Rectal smooth muscle tissue (tissue), 1 donor: ENCODE measurements at regions not wholly inside any gene's neighbourhood (a gene's known extent, or its start where the extent isn't known, plus 50 kb on each side); places are given as distances from the start of the nearest gene placed in this dataset.
"Not testable (repeated sequence)": the region's sequence is repeated elsewhere in the genome, so short reads cannot be mapped to it uniquely, and the experiment has no call there.

ENCODE experiments used
- H3K27ac ChIP-seq: one replicate; pipeline ENCODE4 v1.7.0; 2013; ENCODE audit warnings: low read depth, low read length, inconsistent platforms
- H3K27me3 ChIP-seq: one replicate; pipeline ENCODE4 v1.7.0; 2013; ENCODE audit warnings: low read length; ENCODE audit not compliant: control insufficient read depth, insufficient read depth
- H3K36me3 ChIP-seq: one replicate; pipeline ENCODE4 v1.7.0; 2013; ENCODE audit warnings: low read length; ENCODE audit not compliant: control insufficient read depth, insufficient read depth
- H3K4me1 ChIP-seq: one replicate; pipeline ENCODE4 v1.7.0; 2013; ENCODE audit warnings: low read length; ENCODE audit not compliant: control insufficient read depth, insufficient read depth
- H3K4me3 ChIP-seq: one replicate; pipeline ENCODE4 v1.7.0; 2013; ENCODE audit warnings: low read length
- H3K9ac ChIP-seq: one replicate; pipeline ENCODE4 v1.7.0; 2013; ENCODE audit warnings: low read length

DNA sequence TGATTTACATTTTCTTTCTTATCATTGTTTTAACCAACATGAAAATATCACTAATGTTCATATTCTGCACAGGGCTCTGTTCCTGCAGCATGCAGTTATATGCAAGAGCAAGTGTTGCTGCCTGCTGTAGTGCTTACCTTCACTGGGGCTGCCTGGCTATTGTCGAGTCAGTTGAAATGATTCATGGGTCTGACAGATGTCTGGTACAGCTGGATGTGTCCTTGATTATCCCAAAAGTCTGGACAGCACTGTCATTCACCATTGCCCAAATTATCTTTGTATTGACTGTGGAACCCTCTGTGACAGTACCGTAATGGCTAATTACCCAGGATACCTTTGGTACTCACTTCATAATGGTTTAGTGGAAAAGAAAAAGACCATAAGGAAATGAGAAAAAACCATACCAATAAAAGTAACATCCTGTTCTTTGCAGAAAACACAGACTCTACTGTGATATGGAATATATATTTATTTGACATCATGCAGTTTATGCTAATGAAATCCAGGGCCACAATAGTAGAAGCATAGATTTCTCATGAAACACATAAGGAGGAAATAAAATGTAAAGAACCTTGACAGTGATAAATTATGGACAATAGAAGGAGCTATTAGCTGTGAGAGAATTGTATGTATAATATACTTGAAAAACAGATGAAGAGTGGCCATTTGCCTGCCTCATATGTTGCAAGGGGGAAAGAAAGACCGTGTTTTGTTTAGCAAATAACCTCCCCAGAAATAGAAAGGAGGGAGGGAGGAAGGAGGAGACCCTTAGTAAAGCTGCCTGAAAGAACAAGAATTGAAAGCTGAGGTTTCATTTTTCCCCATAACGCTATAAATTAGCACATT, 249.8 kb upstream of the ATP5MC3 start:
- Histone ChIP-seq H3K4me3 (no peak overlapping the region), H3K4me1 (no peaks in the 10 kb centered on the region), H3K27me3 (no peaks in the 10 kb centered on the region), H3K9ac (no peak overlapping the region), H3K36me3 (no peaks in the 10 kb centered on the region), H3K27ac (no peak overlapping the region)

DNA sequence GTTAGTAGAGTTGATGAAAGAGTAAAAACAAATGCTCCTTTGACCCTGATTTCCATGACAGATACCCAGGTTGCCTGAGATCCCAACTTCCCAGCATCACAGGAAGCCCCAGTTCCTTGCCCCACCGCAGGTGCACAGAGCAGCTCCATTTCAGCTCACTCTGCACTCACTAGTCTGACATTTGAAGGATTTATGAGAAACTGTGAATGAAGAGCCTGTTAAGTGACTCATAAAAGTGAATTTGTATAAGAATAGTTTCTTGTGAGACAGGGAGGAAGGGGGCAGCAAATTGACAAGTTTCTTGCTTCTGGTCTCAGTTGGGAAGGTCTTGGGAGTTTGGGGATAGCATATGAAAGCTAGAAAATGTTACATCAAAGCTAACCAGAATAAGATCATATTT, 248.7 kb upstream of the ATP5MC3 start:
- Histone ChIP-seq H3K9ac (no peak overlapping the region), H3K27ac (no peak overlapping the region), H3K4me1 (no peaks in the 10 kb centered on the region), H3K27me3 (no peaks in the 10 kb centered on the region), H3K4me3 (no peak overlapping the region), H3K36me3 (no peaks in the 10 kb centered on the region)

DNA sequence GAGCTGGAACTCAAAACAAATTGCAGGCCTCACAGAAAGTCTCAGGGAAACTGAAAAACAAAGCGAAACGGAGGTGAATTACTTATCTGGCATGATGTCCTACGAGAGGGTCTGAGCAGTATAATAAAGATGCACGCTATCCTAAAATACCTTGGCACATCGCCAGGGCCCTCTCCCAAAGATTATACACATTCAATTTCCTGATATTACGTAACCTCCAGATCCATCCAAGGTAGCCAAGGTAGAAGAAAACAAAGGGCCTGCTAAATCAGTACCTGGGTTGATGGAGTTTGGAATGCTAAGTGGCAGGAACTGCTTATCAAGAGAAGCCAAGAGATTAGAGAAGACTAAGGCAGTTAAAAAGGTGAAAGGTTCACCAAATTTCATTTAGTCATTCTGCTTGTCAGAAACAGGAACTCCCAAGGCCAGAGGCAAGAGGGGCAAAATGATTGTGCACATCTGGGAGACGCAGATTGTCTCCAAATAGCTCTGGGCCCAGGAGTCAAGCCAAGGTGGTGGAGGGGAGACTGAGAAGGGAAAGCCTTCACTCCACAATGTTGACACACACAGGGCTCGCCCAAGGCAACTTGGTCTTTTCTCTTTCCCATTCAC, 236.8 kb upstream of the ATP5MC3 start:
- no peak overlapping the region for H3K27ac ChIP-seq
- H3K4me3 ChIP-seq: no peak overlapping the region
- H3K9ac ChIP-seq: no peak overlapping the region

DNA sequence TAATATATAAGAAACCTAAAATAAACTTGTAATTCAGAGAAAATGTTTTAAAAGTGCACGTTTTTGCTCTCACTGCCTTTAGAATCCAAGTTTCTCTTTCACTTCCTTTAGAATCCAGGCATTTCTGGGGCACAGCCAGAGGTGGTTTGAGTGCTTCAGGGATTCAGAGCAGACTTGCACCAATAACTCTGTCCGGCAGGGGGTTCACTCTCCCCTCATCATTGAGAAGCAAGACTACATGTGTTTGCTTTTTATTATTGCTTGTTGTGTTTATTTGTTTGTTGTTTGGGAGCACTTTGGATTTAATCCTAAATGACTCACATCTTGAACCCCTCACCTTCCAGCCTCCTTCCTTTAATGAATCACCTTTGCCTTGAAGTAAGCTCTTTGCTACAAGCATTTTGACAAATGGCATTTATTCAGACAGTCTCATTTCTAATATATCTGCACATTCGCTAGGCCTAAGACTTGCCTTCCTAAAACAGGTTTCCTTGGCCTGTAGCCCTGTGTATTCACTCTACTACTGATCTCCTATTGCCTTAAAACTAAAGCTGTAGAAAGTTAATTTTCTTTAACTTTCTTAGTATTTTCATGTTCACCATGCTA, 233.5 kb upstream of the ATP5MC3 start:
- H3K9ac ChIP-seq: no peak overlapping the region
- no peak overlapping the region for H3K27ac ChIP-seq
- no peaks in the 10 kb centered on the region for H3K27me3 ChIP-seq
- no peaks in the 10 kb centered on the region for H3K36me3 ChIP-seq
- H3K4me1 ChIP-seq: no peaks in the 10 kb centered on the region
- no peak overlapping the region for H3K4me3 ChIP-seq

More for the DNA sequence above, 236.8 kb upstream of the ATP5MC3 start:
- Histone ChIP-seq H3K36me3 (no peaks in the 10 kb centered on the region), H3K4me1 (no peaks in the 10 kb centered on the region), H3K27me3 (no peaks in the 10 kb centered on the region)

DNA sequence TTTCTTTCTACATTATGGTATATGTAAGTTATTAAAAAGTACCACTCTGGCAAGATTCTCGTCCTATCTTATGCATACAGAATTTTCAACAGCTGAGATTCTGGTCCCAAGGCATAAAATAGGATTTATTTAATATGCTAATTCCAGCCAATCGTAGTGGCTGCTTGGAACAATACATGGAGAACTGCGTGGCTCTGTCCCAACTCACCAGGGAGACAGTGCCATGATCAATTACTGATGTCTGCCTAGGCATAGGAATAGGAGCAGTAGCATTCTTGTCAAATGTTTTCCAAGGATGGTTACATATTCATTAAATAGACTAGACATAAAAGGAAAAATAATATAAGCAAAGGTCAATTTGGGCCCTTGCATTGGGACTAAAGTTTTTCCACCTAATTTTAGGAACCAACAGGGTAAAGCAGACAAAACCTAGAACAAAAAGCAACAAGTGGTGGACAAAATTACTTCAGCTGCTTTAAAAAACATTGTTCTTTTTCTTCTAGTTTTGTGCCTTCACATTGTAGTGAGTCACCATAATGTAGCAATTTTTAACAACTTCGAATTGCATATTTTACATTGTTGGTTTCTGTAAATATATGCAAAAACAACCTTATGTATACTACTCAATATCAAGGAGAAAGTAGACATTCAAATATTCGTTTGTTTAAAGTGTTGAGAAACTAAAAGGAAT, 232.8 kb upstream of the ATP5MC3 start:
- H3K27me3 ChIP-seq: no peaks in the 10 kb centered on the region

DNA sequence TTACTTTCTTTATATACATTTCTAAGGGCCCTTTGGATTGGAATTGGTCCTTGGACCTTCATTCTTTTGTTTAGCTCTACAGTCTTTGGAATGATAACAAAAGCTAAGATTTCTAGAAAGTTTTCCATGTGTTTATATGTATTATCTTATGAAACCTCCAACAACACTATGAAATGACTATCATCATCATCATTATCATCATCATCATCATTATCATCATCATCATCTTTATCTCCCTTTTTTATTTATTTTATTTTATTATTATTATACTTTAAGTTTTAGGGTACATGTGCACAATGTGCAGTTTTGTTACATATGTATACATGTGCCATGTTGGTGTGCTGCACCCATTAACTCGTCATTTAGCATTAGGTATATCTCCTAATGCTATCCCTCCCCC, 229.4 kb upstream of the ATP5MC3 start:
- H3K4me1 ChIP-seq, H3K4me3 ChIP-seq, H3K27ac ChIP-seq, H3K36me3 ChIP-seq, H3K9ac ChIP-seq, H3K27me3 ChIP-seq: not testable (repeated sequence)

More for the DNA sequence above, 232.8 kb upstream of the ATP5MC3 start:
- no peak overlapping the region for H3K9ac ChIP-seq
- H3K4me1 ChIP-seq: no peaks in the 10 kb centered on the region
- H3K36me3 ChIP-seq: no peaks in the 10 kb centered on the region
- no peak overlapping the region for H3K4me3 ChIP-seq
- no peak overlapping the region for H3K27ac ChIP-seq

DNA sequence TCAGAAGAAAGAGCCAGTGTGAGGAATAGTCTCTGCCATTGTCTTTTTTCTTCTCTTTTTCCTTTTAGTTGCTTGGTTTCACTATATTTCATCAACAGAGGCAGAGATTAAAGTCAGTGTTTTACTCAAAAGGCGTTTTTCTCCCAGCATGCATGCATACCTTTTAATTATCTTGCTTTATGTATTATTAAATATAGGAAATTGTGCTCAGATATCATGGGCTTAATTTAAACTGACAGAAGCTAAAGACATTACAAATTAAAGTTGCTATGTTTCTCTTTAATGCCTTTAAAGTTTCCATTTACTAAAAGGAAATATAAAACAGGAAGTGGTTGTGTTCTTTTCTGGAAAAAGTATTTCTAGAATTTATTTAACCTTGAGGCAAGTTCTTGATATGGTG, 223.3 kb upstream of the ATP5MC3 start:
- Histone ChIP-seq H3K4me3 (no peak overlapping the region), H3K27ac (no peak overlapping the region), H3K9ac (no peak overlapping the region), H3K27me3 (no peaks in the 10 kb centered on the region), H3K36me3 (no peaks in the 10 kb centered on the region), H3K4me1 (no peaks in the 10 kb centered on the region)

DNA sequence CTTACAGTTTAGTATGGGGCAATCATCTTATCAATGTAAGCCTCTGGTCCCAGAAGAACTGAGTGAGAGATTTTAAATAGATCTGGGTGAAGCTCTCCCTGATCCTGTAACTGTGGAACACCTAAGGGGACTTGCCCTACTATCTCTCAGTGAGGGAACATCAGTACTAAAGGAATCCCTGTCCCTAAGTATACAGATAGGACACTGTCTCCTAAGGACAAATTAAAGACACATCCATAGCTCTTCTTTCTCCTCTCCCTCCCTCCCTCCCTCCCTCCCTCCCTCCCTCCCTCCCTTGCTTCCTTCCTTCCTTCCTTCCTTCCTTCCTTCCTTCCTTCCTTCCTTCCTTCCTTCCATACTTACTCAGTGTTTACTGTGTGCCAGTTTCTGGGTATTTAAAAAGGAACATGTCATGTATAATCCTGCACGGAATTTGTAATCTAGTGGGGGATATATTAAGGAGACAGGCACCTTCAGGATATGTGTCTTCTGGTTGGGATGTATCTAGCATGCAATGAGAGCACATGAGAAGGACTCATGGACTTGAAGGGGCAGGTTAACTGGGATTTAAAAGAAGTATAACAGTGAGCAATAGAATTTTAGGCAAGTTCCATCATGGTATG, 222.2 kb upstream of the ATP5MC3 start:
- H3K4me1 ChIP-seq: no peaks in the 10 kb centered on the region
- H3K27ac ChIP-seq: no peak overlapping the region
- H3K4me3 ChIP-seq: no peak overlapping the region
- H3K9ac ChIP-seq: no peak overlapping the region
- no peaks in the 10 kb centered on the region for H3K36me3 ChIP-seq
- no peaks in the 10 kb centered on the region for H3K27me3 ChIP-seq

- H3K4me3 ChIP-seq: no peak overlapping the region
- H3K4me1 ChIP-seq: no peaks in the 10 kb centered on the region
- no peaks in the 10 kb centered on the region for H3K36me3 ChIP-seq
- H3K27ac ChIP-seq: no peak overlapping the region
- H3K27me3 ChIP-seq: no peaks in the 10 kb centered on the region
- H3K9ac ChIP-seq: no peak overlapping the region
These were observed 221.1 kb upstream of the ATP5MC3 start for GRCh38 chr2:175402571-175402970.

- no peak overlapping the region for H3K4me3 ChIP-seq
- H3K27ac ChIP-seq: no peak overlapping the region
- no peaks in the 10 kb centered on the region for H3K27me3 ChIP-seq
- no peak overlapping the region for H3K9ac ChIP-seq
- no peaks in the 10 kb centered on the region for H3K4me1 ChIP-seq
- no peaks in the 10 kb centered on the region for H3K36me3 ChIP-seq
These were observed 220.5 kb upstream of the ATP5MC3 start for GRCh38 chr2:175401956-175402469.

- Histone ChIP-seq H3K27me3 (no peaks in the 10 kb centered on the region), H3K27ac (no peak overlapping the region), H3K9ac (no peak overlapping the region), H3K4me1 (no peaks in the 10 kb centered on the region), H3K4me3 (no peak overlapping the region), H3K36me3 (no peaks in the 10 kb centered on the region)
These were observed 219.5 kb upstream of the ATP5MC3 start for GRCh38 chr2:175400975-175401374.

GRCh38 chr2:175399326-175399725, 217.8 kb upstream of the ATP5MC3 start:
- H3K4me1 ChIP-seq: no peaks in the 10 kb centered on the region
- H3K27ac ChIP-seq: no peak overlapping the region
- no peaks in the 10 kb centered on the region for H3K36me3 ChIP-seq
- no peaks in the 10 kb centered on the region for H3K27me3 ChIP-seq
- no peak overlapping the region for H3K4me3 ChIP-seq
- H3K9ac ChIP-seq: no peak overlapping the region
